SU-DHL-6 (cell line): ENCODE measurements at regions not wholly inside any gene's neighbourhood (a gene's known extent, or its start where the extent isn't known, plus 50 kb on each side); places are given as distances from the start of the nearest gene placed in this dataset.

Experiments
- H2AFZ ChIP-seq: fragments of 200-600 bp; sonication (generic); 2 replicates; pipeline ENCODE4 v1.6.1; 2014; ENCODE audit warnings: low read depth, mild to moderate bottlenecking, moderate library complexity, mixed read lengths, antibody characterized with exemption, low read length; ENCODE audit not compliant: severe bottlenecking
- H3F3A ChIP-seq: fragments of 200-600 bp; shearing (Covaris generic); 2 replicates; pipeline ENCODE4 v1.6.0; 2016; ENCODE audit warnings: antibody characterized with exemption, mild to moderate bottlenecking; ENCODE audit not compliant: insufficient read depth
- H3K27ac ChIP-seq: fragments of 200-600 bp; sonication (generic); 2 replicates; pipeline ENCODE4 v1.5.1; 2016; ENCODE audit warnings: low read depth, mild to moderate bottlenecking, low read length, moderate library complexity, mixed read lengths
- H3K27me3 ChIP-seq: fragments of 200-600 bp; sonication (generic), shearing (Covaris generic); 2 replicates; pipeline ENCODE4 v1.6.0; 2014; ENCODE audit warnings: mild to moderate bottlenecking, low read length
- H3K36me3 ChIP-seq: fragments of 200-600 bp; sonication (generic); 2 replicates; pipeline ENCODE4 v1.6.1; 2014; ENCODE audit warnings: mild to moderate bottlenecking, low read length, mixed read lengths
- H3K4me2 ChIP-seq: fragments of 300-600, 200-600 bp; shearing (Covaris generic), sonication (generic); 2 replicates; pipeline ENCODE4 v1.6.0; 2014; ENCODE audit warnings: low read length, low read depth, mild to moderate bottlenecking; ENCODE audit not compliant: poor library complexity, severe bottlenecking
- H3K4me3 ChIP-seq: fragments of 200-600 bp; sonication (generic); 2 replicates; pipeline ENCODE4 v1.5.1; 2014; ENCODE audit warnings: antibody characterized with exemption, low read length, mild to moderate bottlenecking, mixed read lengths; ENCODE audit not compliant: insufficient read depth, poor library complexity, severe bottlenecking
- H3K79me2 ChIP-seq: fragments of 200-600 bp; sonication (generic); 2 replicates; pipeline ENCODE4 v1.6.1; 2014; ENCODE audit warnings: mild to moderate bottlenecking, low read length, moderate library complexity; ENCODE audit not compliant: insufficient read depth
- H3K9ac ChIP-seq: fragments of 200-600 bp; sonication (generic); 2 replicates; pipeline ENCODE4 v1.7.0; 2014; ENCODE audit warnings: mild to moderate bottlenecking, low read length
- H3K9me2 ChIP-seq: fragments of 200-600 bp; sonication (generic); replicated peaks from 2 replicates; pipeline ENCODE4 v1.6.1; 2014; ENCODE audit warnings: low read length; ENCODE audit not compliant: insufficient read depth
- H3K9me3 ChIP-seq: fragments of 200-600 bp; sonication (generic); 2 replicates; pipeline ENCODE4 v1.6.1; 2014; ENCODE audit warnings: low read length, mixed read lengths; ENCODE audit not compliant: insufficient read depth
- H4K20me1 ChIP-seq: fragments of 200-600 bp; sonication (generic); 2 replicates; pipeline ENCODE4 v1.6.1; 2014; ENCODE audit warnings: low read depth, mild to moderate bottlenecking, antibody characterized with exemption, low read length, moderate library complexity, mixed read lengths
- CTCF ChIP-seq: fragments of 200-600 bp; sonication (generic); IDR thresholded peaks from one replicate; pipeline ENCODE4 v1.5.1; 2017; ENCODE audit warnings: antibody characterized with exemption, mild to moderate bottlenecking, low read length, moderate library complexity; ENCODE audit not compliant: insufficient read depth, poor library complexity, severe bottlenecking
- EZH2phosphoT487 ChIP-seq: fragments of 200-600 bp; sonication (generic), shearing (Covaris generic); conservative IDR thresholded peaks from 2 replicates; pipeline ENCODE4 v1.6.1; 2018; ENCODE audit warnings: mild to moderate bottlenecking, antibody characterized with exemption, low read length, moderate library complexity, mixed read lengths

GRCh38 chr1:163914785-163915413 lies 593.1 kb downstream of the NUF2 start:
- Histone ChIP-seq H3K27ac (no peak overlapping the region), H2AFZ (no peak overlapping the region), H4K20me1 (no peaks in the 10 kb centered on the region), H3K9me3 (no peaks in the 10 kb centered on the region), H3K27me3 (no peaks in the 10 kb centered on the region), H3K36me3 (no peaks in the 10 kb centered on the region), H3K4me3 (no peak overlapping the region), H3K4me2 (no peak overlapping the region), H3F3A (no peaks in the 10 kb centered on the region), H3K9ac (no peak overlapping the region), H3K79me2 (no peaks in the 10 kb centered on the region), H3K9me2 (no peaks in the 10 kb centered on the region)
- TF ChIP-seq CTCF (no peak), EZH2phosphoT487 (no peak)

- Histone ChIP-seq H3K79me2 (no peaks in the 10 kb centered on the region), H3K4me2 (no peak overlapping the region), H3F3A (no peaks in the 10 kb centered on the region), H3K27ac (no peak overlapping the region), H4K20me1 (no peaks in the 10 kb centered on the region), H3K9me3 (no peaks in the 10 kb centered on the region), H2AFZ (no peak overlapping the region), H3K4me3 (no peak overlapping the region), H3K36me3 (no peaks in the 10 kb centered on the region), H3K27me3 (no peaks in the 10 kb centered on the region), H3K9ac (no peak overlapping the region), H3K9me2 (no peaks in the 10 kb centered on the region; the same call in 1 of the 2 replicates)
- TF ChIP-seq EZH2phosphoT487 (no peak), CTCF (no peak)
Observed at GRCh38 chr1:163922743-163923201, 601.0 kb downstream of the NUF2 start.

GRCh38 chr1:163924041-163924440 lies 602.3 kb downstream of the NUF2 start:
- no peaks in the 10 kb centered on the region for H3F3A ChIP-seq
- no peak overlapping the region for H3K4me2 ChIP-seq
- H3K9ac ChIP-seq: no peak overlapping the region
- H3K4me3 ChIP-seq: no peak overlapping the region
- H4K20me1 ChIP-seq: no peaks in the 10 kb centered on the region
- H3K9me3 ChIP-seq: no peaks in the 10 kb centered on the region
- no peaks in the 10 kb centered on the region for H3K36me3 ChIP-seq
- no peaks in the 10 kb centered on the region for H3K27me3 ChIP-seq
- TF ChIP-seq CTCF (no peak), EZH2phosphoT487 (no peak)
- no peak overlapping the region for H3K27ac ChIP-seq
- H2AFZ ChIP-seq: no peak overlapping the region
- no peaks in the 10 kb centered on the region; the same call in 1 of the 2 replicates for H3K9me2 ChIP-seq
- H3K79me2 ChIP-seq: no peaks in the 10 kb centered on the region
